HepG2 (cell line): ENCODE measurements at regions not wholly inside any gene's neighbourhood (a gene's known extent, or its start where the extent isn't known, plus 50 kb on each side); places are given as distances from the start of the nearest gene placed in this dataset.

Experiments
- CHD2 ChIP-seq: IDR thresholded peaks from 2 replicates; pipeline ENCODE4 v1.6.1; 2011; ENCODE audit warnings: low read depth, low read length, improper control_type of control experiment
- CREM ChIP-seq, 2 experiments: sonication (generic) in 1 of 2; formaldehyde crosslinking in 1 of 2; IDR thresholded peaks; 2 replicates each; pipeline versions ENCODE4 v1.4.0 to v1.6.1; 2016 to 2020; ENCODE audit warnings: antibody characterized with exemption in 1 of 2, mild to moderate bottlenecking in 1 of 2, missing genetic modification reagents in 1 of 2
- CTCF ChIP-seq: sonication (generic); formaldehyde crosslinking; IDR thresholded peaks from 2 replicates; pipeline ENCODE4 v1.5.0; 2020; ENCODE audit warnings: mild to moderate bottlenecking, missing genetic modification reagents, moderate library complexity
- EZH2 ChIP-seq: conservative IDR thresholded peaks from 2 replicates; pipeline ENCODE4 v1.6.1; 2012; ENCODE audit warnings: mild to moderate bottlenecking, low read depth, low read length, moderate library complexity
- GABPB1 ChIP-seq: IDR thresholded peaks from 2 replicates; pipeline ENCODE4 v1.6.1; 2016; ENCODE audit warnings: mild to moderate bottlenecking, missing genetic modification reagents, moderate library complexity, missing compliant biosample characterization
- NFIB ChIP-seq: sonication (generic); formaldehyde crosslinking; IDR thresholded peaks from 2 replicates; pipeline ENCODE4 v1.9.0; 2021; ENCODE audit warnings: missing genetic modification reagents, mild to moderate bottlenecking, borderline replicate concordance
- PCBP2 ChIP-seq: fragments of 200-400 bp; formaldehyde crosslinking; optimal IDR thresholded peaks from 2 replicates; pipeline ENCODE3; 2018; ENCODE audit warnings: low read length, low read depth; ENCODE audit not compliant: poor library complexity, severe bottlenecking
- PHB2 ChIP-seq: fragments of 450-650 bp; IDR thresholded peaks from 2 replicates; pipeline ENCODE4 v1.6.1; 2018; ENCODE audit not compliant: partially characterized antibody
- SP4 ChIP-seq: sonication (generic); formaldehyde crosslinking; IDR thresholded peaks from 2 replicates; pipeline ENCODE4 v1.8.1; 2023; ENCODE audit warnings: mild to moderate bottlenecking, missing genetic modification reagents
- TAF1 ChIP-seq: sonication (generic); formaldehyde crosslinking; IDR thresholded peaks from 2 replicates; pipeline ENCODE4 v1.4.0; 2020; ENCODE audit warnings: missing genetic modification reagents
- USF2 ChIP-seq, 2 experiments: sonication (generic) in 1 of 2; formaldehyde crosslinking in 1 of 2; IDR thresholded peaks; 2 replicates each; pipeline versions ENCODE4 v1.5.1 to v1.6.1; 2011 to 2020; ENCODE audit warnings: borderline replicate concordance in 1 of 2, low read depth in 1 of 2, low read length in 1 of 2, mild to moderate bottlenecking in 1 of 2, missing genetic modification reagents in 1 of 2, moderate library complexity in 1 of 2
- ZNF609 ChIP-seq: sonication (generic); formaldehyde crosslinking; IDR thresholded peaks from 2 replicates; pipeline ENCODE4 v1.4.0; 2020; ENCODE audit warnings: mild to moderate bottlenecking, missing genetic modification reagents, borderline replicate concordance
- ZSCAN29 ChIP-seq: sonication (generic); formaldehyde crosslinking; conservative IDR thresholded peaks from 2 replicates; pipeline ENCODE4 v1.4.0; 2020; ENCODE audit warnings: mild to moderate bottlenecking, missing genetic modification reagents

- TF ChIP-seq CREM (IDR thresholded peaks at IDR 0.05), result no peak
- no peak for TF ChIP-seq CREM (CRISPR knock-in tag; IDR thresholded peaks at IDR 0.05)
- TF ChIP-seq ZSCAN29 (CRISPR knock-in tag), result no peak
- no peak for TF ChIP-seq NFIB (CRISPR knock-in tag)
- TF ChIP-seq CHD2, result no peak
- TF ChIP-seq GABPB1 (CRISPR knock-in tag), result no peak
- no peak for TF ChIP-seq ZNF609 (CRISPR knock-in tag)
- no peak for TF ChIP-seq CTCF (CRISPR knock-in tag)
- TF ChIP-seq EZH2, result no peak
- no peak for TF ChIP-seq USF2 (IDR thresholded peaks at IDR 0.05; ENCODE audit: low read depth, low read length)
- TF ChIP-seq USF2 (CRISPR knock-in tag; IDR thresholded peaks at IDR 0.05; ENCODE audit: borderline replicate concordance), result no peak
- TF ChIP-seq SP4 (CRISPR knock-in tag), result no peak
- no peak for TF ChIP-seq PHB2
- no peak for TF ChIP-seq TAF1 (CRISPR knock-in tag)
- no peak for TF ChIP-seq PCBP2
Measured at GRCh38 chr5:57348376-57349140, 134.1 kb downstream of the ACTBL2 start.
